ENCODE measurements at regions not wholly inside any gene's neighbourhood (a gene's known extent, or its start where the extent isn't known, plus 50 kb on each side); places are given as distances from the start of the nearest gene placed in this dataset.

DNA sequence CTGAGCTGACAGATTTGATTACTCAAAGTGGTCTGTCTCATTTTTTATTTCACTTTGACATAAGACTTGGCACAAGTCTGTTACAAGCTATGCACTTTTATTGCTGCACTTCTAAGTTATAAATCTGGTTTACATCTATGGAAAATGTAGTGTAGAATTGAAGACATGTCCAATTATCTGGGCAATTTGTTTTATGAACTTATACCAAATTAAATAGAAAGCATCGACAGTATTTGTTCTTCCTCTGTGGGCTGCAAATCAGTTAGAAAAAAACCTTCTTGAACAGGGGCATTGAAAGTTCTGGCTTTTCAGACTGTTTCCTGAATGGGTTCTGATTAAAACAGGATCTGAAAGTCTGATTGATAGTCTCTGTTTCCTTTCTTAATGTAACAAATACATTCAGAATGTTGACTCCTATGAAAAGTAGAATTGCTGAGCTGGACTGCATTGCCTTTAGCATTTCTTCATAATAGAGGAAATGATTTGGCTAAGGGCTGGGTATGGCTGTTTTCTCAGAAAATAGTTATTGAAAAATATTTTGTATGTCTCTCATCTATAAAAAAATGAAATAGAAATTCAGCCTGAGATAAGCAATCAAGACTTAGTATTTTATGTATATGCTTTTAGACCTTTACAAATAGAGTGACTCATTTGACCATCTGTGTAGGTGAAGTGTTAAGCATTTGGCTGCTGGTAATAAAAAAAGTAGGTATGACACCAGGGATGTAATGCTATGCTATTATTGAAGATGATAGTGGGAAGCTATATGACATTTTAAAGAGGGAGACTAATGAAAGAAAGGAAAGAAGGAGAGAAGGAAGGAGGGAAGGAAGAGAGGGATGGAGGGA is 210.9 kb upstream of the SPRY2 start:
- H3K27ac ChIP-seq (ENCODE audit: insufficient read depth, low read depth, low read length), result no peak overlapping the region
- peak; percentile 88 for DNase-seq (ENCODE audit: low read depth, low spot score)
- no peaks in the 10 kb centered on the region for H4K20me1 ChIP-seq (replicated peaks; ENCODE audit: control insufficient read depth, extremely low read depth, insufficient read depth, low read length)
- H3K4me3 ChIP-seq (replicated peaks in 1 of 3; ENCODE audit: insufficient read depth in 1 of 3, low read depth in 1 of 3, low read length in 3 of 3), result no peak overlapping the region
- no peaks in the 10 kb centered on the region for H3K27me3 ChIP-seq (ENCODE audit: control insufficient read depth in 2 of 2, insufficient read depth in 2 of 2, low read length in 2 of 2)
- POLR2A ChIA-PET, result no interaction called here
- no peaks in the 10 kb centered on the region for H3K36me3 ChIP-seq (ENCODE audit: control insufficient read depth in 2 of 2, extremely low read depth in 1 of 2, insufficient read depth in 2 of 2, low read length in 2 of 2)
- no peak overlapping the region for H2AFZ ChIP-seq (ENCODE audit: low read depth, low read length)
- no peaks in the 10 kb centered on the region for H3K79me2 ChIP-seq (ENCODE audit: control insufficient read depth, insufficient read depth, low read length)
- intact Hi-C loops (cut with micrococcal nuclease) (loop anchor here (1.0 to 5.0 kb wide), 2 partner anchors 78 to 190 kb away; no protein-coding TSS in a partner anchor), dilution Hi-C loops (cut with MboI; ENCODE audit: extremely low pct_ligation_motif_present, low sequenced_read_pairs) (no loop called here)
- H3K4me1 ChIP-seq (ENCODE audit: control insufficient read depth, extremely low read depth, insufficient read depth, low read length), result peaks cover 46% of the 10 kb centered on the region
- no peaks in the 10 kb centered on the region for H3K9me1 ChIP-seq (replicated peaks; ENCODE audit: control insufficient read depth, extremely low read depth, insufficient read depth, low read length)
- no peak for FAIRE-seq
- TF ChIP-seq, protein P1, sequence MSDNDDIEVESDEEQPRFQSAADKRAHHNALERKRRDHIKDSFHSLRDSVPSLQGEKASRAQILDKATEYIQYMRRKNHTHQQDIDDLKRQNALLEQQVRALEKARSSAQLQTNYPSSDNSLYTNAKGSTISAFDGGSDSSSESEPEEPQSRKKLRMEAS (IDR thresholded peaks at IDR 0.05; ENCODE audit: insufficient read depth, insufficient read length), result no peak
- TF ChIP-seq GATA2 (IDR thresholded peaks at IDR 0.05; ENCODE audit: insufficient read depth, insufficient read length, low read depth, low read length) (no peak), EZH2 (IDR thresholded peaks at IDR 0.05; ENCODE audit: borderline replicate concordance, low read depth, low read length, severe bottlenecking) (no peak), POLR2A (IDR thresholded peaks at IDR 0.05; ENCODE audit: low read depth, low read length) (no peak), FOS (IDR thresholded peaks at IDR 0.05; ENCODE audit: borderline replicate concordance, insufficient read depth, low read length) (peak; percentile 49), JUN (IDR thresholded peaks at IDR 0.05; ENCODE audit: borderline replicate concordance, insufficient read depth, insufficient read length, low read depth) (peak; percentile 18)
- TF ChIP-seq, protein P2, sequence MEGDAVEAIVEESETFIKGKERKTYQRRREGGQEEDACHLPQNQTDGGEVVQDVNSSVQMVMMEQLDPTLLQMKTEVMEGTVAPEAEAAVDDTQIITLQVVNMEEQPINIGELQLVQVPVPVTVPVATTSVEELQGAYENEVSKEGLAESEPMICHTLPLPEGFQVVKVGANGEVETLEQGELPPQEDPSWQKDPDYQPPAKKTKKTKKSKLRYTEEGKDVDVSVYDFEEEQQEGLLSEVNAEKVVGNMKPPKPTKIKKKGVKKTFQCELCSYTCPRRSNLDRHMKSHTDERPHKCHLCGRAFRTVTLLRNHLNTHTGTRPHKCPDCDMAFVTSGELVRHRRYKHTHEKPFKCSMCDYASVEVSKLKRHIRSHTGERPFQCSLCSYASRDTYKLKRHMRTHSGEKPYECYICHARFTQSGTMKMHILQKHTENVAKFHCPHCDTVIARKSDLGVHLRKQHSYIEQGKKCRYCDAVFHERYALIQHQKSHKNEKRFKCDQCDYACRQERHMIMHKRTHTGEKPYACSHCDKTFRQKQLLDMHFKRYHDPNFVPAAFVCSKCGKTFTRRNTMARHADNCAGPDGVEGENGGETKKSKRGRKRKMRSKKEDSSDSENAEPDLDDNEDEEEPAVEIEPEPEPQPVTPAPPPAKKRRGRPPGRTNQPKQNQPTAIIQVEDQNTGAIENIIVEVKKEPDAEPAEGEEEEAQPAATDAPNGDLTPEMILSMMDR (IDR thresholded peaks at IDR 0.05; ENCODE audit: extremely low read depth in 1 of 2, insufficient read depth in 1 of 2, low read depth in 1 of 2, low read length in 2 of 2), result no peak
- H3K9me3 ChIP-seq (replicated peaks; ENCODE audit: control insufficient read depth, insufficient read depth, low read length), result no peaks in the 10 kb centered on the region
- H3K9ac ChIP-seq (replicated peaks; ENCODE audit: extremely low read depth, insufficient read depth, low read length), result no peak overlapping the region
- peak overlapping the region; percentile 65 for H3K4me2 ChIP-seq (ENCODE audit: insufficient read depth, low read length)
- CTCF ChIA-PET, result interaction anchor here (0.9 to 1.5 kb wide), 3 partner anchors 19 to 1010 kb away, joined by 3 to 4 read pairs (median 3); no protein-coding TSS in a partner anchor
- no TSS peak for BruUV-seq (replicated peaks)

Measured in endothelial cell of umbilical vein (primary cell).